Activated gamma-delta T cell treated with anti-CD3 and anti-CD28 coated beads, Interleukin-2, amount 50 U/mL, for 16 hours (primary cell): ENCODE measurements at regions not wholly inside any gene's neighbourhood (a gene's known extent, or its start where the extent isn't known, plus 50 kb on each side); places are given as distances from the start of the nearest gene placed in this dataset.
A peak's percentile ranks its signal among the peaks of the same experiment; 100 is the strongest.

Experiments used
- DNase-seq: peaks from one replicate; pipeline ENCODE4 v3.0.0-alpha.2; 2020; ENCODE audit warnings: low read depth

DNA sequence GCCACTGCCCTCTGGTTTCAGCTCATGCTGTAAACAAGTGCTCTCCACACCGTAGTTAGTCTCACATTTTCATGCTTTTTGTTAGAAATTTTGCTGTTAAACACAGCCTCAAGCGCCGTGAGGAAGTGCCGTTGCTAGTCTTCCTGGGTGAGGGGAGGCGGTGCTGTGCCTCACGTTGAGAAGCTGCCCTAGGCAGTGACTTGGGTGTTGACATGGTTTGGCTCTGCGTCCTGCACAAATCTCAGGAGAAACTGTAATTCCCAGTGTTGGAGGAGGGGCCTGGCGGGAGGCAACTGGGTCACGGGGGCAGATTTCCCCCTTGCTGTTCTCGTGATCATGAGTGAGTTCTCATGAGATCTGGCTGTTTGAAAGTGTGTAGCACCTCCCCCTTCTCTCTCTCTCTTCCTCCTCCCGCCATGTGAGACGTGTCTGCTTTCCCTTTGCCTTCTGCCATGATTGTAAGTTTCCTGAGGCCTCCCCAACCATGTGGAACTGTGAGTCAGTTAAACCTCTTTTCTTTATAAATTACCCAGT is 95.8 kb downstream of the ERMARD start:
- DNase-seq = no peak

DNA sequence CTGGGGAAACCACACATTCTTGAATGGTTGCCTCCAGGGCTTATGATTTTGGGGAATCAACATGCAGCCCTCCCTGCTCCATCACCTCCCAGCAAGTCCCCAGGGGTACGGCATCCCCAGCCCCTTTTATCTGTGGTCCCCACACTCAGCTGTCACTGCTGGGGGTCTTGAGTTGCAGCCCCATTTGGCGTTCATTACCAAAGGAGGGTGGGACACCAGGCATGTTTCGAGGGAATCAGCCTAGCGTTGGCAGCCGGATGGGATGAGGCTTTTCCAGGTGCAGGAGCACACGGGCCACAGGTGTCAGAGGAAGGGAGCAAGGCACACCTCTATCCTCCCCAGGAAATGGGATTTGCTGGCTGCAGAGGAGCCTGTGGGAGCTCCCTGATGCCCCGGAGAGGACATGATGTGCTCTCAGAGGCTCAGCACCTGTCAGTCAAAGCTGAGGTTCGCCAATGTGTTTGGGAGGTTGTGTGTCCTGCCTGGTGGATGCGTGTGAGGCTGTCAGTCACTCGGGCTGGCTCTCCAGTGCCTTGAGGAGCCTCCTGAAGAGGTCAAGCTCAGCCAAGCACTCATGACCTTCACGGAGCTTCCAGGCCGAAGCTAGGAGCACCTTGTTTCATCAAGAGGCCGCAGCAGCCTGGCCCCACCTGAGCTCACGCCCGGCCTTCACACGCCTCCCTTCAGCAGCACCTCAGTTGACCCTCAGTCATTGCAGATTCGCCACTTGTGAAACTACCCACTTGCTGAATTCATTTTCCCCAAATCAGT is 95.0 kb downstream of the ERMARD start:
- DNase-seq = no peak

DNA sequence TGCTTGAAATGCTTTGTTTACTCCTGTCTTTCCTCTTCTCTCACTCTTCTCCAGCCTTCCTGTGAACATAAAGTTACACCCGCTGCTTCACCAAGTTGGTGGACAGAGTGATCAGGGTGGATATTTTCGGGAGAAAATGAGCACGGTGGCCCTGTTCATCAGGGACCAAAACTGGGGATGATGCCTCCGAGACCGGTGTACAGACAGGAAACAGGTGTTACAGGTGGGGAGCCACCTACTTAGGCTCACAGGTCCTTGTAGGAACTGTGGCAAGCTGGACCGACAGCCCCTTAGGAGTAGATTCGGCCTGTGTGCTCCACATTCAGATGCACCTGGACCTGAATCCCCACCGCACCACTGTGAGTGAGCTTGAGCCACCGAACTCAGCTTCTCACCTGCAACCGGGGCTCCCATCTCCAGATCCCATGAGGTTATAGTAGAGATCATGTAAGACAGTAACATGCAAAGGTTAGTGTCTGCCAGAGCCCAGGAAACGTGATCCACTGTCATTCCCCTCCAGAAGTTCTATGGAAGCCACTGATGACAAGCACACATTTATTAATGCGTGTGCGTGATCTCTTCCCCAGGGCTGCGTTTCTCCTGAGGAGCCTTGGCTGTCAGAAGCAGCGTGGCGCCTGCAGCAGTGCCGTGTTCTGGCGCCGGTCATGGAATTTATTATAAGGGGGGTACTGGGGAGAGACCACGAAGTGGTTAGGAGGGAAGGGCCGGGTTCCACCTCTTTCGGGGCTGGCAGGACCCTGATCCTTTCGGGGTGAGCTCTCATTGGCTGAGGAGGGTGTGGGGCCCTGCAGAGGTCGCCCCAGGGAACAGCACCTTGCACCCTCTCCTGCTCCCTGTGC is 94.2 kb downstream of the ERMARD start:
- no peak for DNase-seq

DNA sequence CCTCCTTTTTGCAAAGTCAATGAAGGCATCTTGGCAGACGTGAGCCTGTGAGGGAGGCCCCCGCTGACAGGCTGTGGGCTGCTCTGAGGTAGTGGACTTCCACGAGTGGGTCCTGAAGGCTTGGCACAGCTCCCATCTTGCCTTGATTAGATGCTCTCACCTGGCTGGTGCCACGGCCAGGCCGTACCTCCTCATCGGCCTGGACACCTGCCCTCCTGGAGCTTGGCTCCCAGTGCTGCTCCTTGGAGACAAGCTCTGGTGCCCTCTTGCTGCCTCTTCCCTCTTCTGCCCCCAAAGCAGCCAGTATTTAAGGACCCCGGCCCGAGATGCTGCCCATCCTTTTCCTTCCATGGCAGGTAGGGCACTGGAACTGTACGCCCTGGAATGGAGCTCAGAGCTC is 93.5 kb downstream of the ERMARD start:
- DNase-seq = no peak

DNA sequence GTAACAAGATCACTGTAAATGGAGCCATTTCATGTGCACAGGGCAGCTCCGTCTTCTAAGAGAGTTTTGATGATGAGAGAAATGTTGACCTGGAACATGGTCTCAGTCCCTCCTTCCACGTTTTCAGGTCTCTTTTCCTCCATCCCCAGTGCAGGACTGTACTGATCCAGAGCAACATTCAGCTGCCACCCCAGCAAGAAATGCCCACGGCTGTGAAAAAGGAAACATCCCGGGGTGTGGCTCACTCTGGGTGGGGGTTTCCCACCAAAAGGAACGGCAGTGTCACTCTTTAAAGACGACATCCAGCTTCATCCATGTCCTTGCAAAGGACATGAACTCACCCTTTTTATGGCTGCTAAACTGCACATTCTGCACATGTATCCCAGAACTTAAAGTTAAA is 92.6 kb downstream of the ERMARD start:
- no peak for DNase-seq

DNA sequence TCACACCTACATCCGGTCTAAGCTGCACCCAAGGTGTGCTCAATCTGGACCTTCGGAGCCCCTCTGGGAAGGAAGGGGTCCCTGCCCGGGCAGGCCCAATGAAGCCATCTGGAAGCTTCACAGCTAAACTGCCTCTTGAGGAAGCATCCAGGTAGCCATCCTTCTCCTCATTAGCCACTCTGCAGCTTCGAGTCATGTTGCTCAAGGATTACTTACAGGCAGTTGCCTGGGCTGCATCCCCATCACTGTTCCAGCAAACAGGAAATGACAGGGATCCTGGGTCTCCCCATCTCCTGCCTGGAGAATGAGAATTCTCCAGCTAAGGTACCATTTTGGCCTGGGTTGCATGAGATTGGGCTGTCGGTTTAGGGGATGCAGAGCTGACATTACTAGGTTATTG is 91.7 kb downstream of the ERMARD start:
- DNase-seq = no peak

DNA sequence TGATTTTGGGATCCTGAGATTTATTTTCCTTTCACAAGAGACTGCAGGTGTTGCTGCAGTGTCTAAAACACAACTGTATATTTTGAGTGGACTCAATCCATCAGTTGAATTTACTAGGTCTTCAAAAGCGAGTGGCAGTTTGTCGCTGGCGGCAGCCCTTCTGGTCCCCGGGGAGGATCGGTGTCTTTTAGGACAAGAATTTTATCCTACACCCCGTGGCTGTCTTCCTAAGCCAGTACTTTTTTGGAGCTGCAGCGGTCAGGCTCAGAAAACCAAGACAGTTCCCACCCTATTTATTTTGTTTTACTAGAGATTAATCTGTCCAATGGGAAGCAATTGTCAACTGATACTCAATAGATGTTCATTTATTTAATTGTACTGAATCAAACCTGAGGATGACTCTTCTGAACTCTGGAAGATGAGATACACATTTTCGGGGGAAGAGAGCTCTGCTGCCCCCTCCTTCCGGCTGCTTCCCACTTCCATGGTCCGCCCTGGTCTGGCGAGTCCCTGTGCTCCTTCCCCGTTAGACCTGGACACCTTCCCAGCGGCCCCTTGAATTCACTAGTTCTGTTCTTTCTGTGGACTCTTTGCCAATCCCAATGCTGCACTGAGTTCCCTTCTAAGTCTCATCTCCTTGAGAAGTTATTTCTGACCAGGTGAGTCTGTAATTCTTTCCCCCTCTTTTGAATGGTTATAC is 90.6 kb downstream of the ERMARD start:
- no peak for DNase-seq

DNA sequence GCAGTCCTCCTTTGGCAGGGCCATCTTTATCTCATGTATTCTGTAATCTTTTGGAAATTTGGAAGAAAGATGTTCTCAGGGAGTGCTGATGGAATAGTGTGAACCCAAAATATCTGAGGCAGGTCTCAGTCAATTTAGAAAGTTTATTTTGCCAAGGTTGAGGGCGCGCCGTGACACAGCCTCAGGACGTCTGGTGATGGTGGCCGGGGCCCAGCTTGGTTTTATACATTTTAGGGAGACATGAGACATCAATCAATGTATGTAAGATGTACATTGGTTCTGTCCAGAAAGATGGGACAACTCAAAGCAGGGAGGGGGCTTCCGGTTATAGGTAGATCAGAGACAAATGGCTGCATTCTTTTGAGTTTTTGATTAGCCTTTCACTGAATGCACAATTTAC is 89.8 kb downstream of the ERMARD start:
- DNase-seq = no peak

DNA sequence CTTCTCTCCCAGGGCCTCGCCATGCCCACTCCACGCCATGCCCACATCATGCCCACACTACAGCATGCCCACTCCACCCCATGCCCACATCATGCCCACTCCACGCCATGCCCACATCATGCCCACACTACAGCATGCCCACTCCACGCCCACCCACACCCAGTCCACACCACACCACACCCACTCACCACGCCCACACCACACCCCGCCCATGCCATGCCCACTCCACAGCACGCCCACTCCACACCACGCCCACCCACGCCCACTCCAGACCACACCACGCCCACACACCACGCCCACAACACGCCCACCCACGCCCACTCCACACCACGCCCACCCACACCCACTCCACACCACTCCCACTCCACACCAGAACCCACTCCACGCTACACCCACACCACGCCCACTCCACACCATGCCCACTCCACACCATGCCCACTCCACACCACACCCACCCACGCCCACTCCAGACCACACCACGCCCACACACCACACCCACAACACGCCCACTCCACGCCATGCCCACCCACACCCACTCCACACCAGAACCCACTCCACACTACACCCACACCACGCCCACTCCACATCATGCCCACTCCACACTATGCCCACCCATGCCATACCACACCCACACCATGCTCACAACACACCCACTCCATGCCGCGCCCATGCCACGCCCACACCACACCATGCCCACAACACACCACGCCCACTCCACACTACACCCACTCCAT is 88.6 kb downstream of the ERMARD start:
- DNase-seq = no peak

DNA sequence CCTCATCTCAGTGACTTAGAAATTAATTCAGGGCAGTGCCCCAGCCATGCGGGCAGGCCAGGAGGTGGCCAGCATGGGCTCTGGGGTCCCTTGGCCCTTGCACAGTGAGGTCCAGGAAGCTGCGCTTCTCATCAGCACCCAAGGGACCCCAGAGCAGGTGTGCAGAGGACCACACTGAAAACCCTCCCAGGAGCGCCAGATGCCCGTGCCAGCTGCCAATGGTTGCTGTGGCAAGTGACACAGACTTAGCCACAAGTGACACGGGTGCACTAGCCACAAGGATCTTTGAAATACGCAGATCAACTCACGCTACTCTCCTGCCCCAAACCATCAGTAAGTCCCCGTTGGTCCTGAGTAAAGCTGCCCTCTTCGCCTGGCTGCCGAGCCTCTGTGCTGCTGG is 88.1 kb downstream of the ERMARD start:
- no peak for DNase-seq

DNA sequence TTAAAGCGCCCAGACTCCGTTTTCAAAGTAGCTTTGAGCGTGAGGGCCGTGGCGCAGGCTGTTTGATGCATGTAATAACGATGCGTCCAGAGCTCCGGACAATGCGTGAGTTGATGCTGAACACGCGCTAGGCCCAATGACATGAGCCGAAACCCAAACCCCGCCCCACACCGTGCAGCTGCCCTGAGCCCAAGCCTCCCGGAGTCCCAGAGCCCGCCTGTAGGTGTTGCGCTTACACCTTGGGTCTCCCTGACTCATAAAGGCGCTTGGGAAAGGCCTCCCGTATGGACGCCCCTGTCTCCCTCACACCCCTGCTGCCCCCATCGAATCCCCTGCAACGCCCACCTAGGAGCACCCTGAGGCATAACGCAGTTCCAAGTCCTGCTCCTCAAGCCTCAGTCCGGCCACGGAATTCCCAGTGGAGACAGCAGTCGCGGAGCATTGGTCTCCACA is 87.6 kb downstream of the ERMARD start:
- DNase-seq = no peak

DNA sequence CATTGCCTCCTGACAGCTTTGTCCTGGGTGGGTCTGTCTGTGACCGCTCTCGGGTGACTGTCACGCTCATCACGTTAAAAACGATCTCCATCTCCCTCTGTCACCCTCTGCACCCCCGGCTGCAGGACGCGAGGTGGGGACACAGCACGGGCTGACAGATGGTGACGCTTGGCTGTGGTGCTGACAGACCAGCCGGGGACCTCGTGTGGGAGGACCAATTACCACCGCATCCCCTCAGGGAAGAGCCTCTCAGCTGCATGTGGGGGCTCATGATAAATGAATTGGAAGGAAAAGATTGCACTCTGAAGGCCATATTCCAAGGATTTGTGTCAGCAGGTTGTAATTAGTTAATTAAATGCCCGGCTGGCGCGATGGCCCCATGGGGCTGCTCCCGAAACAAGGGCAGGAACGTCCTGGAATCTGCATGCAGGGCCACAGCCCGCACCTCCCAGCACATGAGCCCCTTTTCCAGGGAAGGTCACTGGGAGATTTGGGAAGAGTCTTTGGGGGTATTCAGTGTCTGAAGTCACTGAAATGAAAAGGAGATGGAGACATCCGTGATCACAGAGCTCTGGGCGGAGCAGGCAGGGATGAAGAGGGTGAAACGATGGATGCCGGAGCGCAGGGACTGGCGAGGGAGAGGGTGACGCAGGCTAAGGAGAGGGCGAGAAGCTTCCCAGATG is 87.1 kb downstream of the ERMARD start:
- DNase-seq = no peak

DNA sequence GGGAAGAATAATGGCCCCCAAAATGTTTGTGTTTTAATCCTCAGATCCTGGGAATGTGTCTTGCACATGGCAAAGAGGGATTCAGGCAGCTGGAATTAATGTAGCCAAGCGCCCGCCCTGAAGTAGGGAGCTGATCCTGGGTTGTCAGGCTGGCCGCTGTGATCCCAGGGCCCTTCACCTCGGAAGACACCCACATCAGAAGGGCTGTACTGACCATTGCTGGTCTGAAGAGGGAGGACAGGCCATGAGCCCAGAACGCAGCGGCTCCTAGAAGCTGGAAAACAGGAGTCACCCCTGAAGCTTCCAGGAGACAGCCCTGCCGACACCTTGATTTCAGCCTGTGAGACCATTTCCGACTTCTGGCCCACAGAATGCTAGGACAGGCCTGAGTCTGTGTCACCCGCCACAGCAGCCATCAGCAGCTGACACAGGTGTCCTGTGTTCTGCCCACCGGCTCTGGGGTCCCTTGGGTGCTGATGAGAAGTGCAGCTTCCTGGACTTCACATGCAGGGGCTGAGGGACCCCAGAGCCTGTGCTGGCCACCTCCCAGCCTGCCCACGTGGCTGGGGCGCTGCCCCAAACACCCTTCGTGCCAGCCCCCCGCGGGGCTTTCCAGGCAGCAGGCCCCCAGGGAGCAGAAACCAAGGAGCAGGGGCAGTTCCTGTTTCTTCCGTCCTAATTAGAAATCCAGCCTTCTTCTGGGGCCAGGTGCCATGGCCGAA is 86.3 kb downstream of the ERMARD start:
- DNase-seq = no peak

DNA sequence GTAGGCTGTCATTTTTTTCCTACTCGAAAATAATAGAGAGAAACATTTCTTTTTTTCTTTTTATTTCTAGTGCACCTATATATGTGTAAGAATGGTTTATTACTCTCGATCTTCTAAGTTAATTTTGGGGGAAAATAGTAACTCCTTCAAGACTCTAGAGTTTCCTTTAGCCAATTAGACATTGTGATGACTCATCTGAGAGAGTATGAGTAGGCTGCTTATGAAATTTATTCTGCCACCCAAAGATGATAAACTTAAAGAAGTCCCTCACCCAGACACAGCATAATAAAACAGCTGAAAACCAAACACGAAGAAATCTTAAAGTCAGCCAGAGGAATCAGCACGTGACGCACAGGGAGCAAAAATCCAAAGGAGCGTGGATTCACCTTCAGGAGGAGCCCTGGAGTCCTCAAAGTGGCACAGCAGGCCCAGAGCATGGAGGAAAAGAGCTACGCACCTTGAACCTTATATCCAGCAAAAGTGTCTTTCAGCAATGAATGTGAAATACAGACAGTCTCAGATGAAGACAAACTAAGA is 81.9 kb downstream of the ERMARD start:
- no peak for DNase-seq

DNA sequence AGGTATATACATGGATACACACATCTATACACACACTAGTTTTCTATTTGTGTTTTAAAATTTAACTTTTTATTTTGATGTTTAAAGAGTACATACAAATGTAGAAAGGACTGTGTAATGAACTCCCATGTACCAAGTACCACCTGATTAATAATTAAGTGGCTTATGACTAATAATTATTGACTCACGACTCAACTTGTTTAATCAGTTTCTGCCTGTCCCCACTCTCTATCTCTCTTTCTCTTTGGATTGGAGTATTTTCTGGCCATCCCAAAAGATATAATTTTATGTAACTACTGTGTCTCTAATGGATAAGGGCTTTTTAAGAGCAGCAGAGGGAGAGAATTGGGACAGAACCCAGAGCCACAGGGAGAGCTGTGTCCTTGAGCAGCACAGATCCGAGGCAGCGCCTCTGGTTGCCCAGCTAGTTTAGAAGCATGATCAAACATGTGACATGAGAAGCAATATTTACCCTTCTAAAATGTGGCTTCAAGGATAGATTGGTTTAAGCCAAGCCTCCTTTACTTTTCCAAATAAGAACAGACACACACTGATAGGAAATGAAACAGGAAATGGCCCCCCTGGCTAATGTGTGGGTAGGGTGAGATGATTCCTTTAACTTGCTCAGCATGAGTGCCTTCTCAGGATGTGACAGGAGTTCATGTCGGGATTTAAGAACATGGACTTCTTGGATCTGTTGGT is 81.0 kb downstream of the ERMARD start:
- DNase-seq = no peak

DNA sequence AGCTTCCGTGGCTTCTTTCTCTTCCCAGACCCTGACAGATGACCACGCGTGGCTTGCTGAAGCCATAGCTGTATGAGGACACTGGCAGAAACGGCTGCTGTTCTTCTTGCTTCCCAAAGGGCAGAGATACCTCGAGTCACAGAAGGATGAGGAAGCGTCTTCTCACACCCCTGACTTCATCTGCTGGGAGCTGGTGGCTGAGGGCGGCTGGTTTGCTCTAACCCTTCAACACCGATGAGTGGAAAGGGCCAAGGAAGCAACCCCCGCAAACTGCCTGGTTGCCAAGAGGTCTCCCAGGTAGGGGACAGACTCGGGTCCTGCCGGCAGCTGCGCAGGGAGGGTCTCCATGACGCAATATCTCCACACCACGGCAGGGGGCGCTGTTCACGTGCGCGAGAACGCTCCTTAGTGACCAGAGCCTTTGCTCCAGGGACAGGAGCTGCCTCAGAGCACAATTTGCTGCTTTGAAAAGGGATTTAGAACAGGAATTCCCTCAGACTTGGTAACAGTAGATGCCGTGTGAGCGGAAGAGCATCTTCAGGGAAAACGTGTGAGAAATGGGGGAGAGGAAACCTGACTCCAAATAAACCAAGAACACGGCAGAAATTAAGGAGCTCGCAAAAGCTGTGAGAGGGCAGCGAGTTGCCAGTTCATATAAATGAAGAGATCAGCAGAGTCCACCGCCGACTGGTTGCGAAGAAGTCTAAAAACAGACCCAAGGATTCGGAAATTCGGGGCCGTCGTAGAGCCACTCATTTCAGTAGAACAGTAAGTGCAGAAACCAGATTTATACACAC is 80.2 kb downstream of the ERMARD start:
- DNase-seq = peak; percentile 65
